G401 (cell line): ENCODE measurements at regions not wholly inside any gene's neighbourhood (a gene's known extent, or its start where the extent isn't known, plus 50 kb on each side); places are given as distances from the start of the nearest gene placed in this dataset.

ENCODE experiments used
- DNase-seq: peaks from one replicate; pipeline ENCODE4 v3.0.0-alpha.2; 2015; ENCODE audit warnings: low spot score
- in situ Hi-C: cut with HindIII; loops from 2 replicates; pipeline ENCODE4 v1.10.0; 2016; ENCODE audit warnings: low sequenced_read_pairs, mixed read lengths

GRCh38 chr4:121229993-121230392 is 65.9 kb upstream of the TNIP3 start:
- in situ Hi-C loops = no loop called here
- DNase-seq = no peak

- DNase-seq = no peak
- in situ Hi-C loops = no loop called here
Measured at GRCh38 chr4:121228848-121229247, 64.7 kb upstream of the TNIP3 start.

GRCh38 chr4:121227341-121227792 is 63.2 kb upstream of the TNIP3 start:
- DNase-seq = no peak
- in situ Hi-C loops = no loop called here

GRCh38 chr4:121226362-121226761 is 62.2 kb upstream of the TNIP3 start:
- in situ Hi-C loops = no loop called here
- no peak for DNase-seq

- no peak for DNase-seq
- in situ Hi-C loops = no loop called here
Measured at GRCh38 chr4:121221608-121222007, 57.5 kb upstream of the TNIP3 start.

GRCh38 chr4:121221201-121221600 is 57.1 kb upstream of the TNIP3 start:
- in situ Hi-C loops = no loop called here

GRCh38 chr4:121220698-121221097 is 56.6 kb upstream of the TNIP3 start:
- no peak for DNase-seq
- in situ Hi-C loops = no loop called here

More at GRCh38 chr4:121221201-121221600, 57.1 kb upstream of the TNIP3 start:
- DNase-seq = no peak

- in situ Hi-C loops = no loop called here
- no peak for DNase-seq
Measured at GRCh38 chr4:121219227-121219626, 55.1 kb upstream of the TNIP3 start.

GRCh38 chr4:121217351-121217750 is 53.2 kb upstream of the TNIP3 start:
- in situ Hi-C loops = no loop called here
- DNase-seq = no peak

- in situ Hi-C loops = no loop called here
- no peak for DNase-seq
Measured at GRCh38 chr4:121216461-121216860, 52.3 kb upstream of the TNIP3 start.

- in situ Hi-C loops = no loop called here
- no peak for DNase-seq
Measured at GRCh38 chr4:121213940-121214339, 49.8 kb upstream of the TNIP3 start.
